SH-SY5Y (cell line): ENCODE measurements at regions not wholly inside any gene's neighbourhood (a gene's known extent, or its start where the extent isn't known, plus 50 kb on each side); places are given as distances from the start of the nearest gene placed in this dataset.

Source experiments
- GATA2 ChIP-seq: IDR thresholded peaks from 2 replicates; pipeline ENCODE4 v1.6.1; 2011; ENCODE audit warnings: mild to moderate bottlenecking, low read depth, low read length
- GATA3 ChIP-seq: IDR thresholded peaks from 2 replicates; pipeline ENCODE4 v1.6.1; 2011; ENCODE audit warnings: low read depth, mild to moderate bottlenecking, low read length, moderate library complexity

DNA sequence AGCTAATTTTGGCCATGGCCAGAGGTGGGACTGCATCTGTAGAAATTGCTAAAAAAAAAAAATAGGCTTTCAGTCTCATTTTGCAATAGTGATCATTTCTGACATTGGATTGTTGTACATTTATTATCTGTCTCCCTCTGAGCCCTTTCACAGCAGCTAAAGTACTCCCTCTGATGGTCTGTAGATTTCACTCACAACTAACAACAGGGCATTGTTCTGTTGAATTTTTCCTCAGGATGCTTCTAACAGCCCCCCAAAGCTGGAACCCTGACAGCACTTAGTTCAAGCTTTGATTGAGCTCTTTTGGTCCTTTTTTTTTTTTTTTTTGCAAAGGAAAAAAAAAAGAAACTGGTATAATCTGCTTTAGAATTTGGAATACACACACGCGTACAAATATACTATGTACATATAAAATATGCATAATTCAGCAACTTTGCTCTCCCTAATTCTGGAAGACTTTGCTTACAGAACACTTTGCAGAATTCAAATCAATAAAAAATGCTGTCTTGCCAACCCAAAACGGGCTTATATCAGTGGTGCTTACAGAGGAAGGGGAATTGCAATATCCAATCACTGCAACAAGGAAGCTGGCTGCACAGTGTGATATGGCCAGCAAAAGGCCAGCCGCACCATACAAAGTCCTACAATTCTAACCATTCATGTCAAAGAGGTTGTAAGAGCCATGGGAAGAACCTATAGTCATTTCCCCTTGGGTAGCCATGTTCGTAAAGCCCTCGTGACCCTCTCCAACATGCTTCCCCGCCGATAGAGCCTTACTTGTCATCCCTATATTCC lies 406.4 kb downstream of the SMARCA1 start:
- TF ChIP-seq GATA2 (no peak), GATA3 (no peak)

DNA sequence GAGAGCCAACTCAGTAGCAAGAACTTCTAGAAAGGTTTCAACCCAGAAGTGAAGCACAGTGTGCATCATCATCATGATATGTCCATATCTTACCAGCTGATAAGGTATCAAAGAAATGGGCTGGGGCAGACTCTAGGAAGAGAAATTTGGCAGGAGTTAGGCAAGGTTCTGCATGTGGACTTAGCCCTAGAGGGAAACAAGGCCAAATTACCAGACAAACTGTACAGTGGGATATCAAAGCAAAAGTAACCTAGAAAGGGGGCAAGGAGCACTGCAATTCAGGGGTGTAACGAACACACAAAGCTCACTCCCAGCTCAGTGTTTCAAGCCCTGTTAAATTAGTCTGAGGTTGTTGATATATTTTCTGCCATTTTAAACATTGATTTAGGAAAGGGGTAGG lies 407.4 kb downstream of the SMARCA1 start:
- no peak for TF ChIP-seq GATA2

DNA sequence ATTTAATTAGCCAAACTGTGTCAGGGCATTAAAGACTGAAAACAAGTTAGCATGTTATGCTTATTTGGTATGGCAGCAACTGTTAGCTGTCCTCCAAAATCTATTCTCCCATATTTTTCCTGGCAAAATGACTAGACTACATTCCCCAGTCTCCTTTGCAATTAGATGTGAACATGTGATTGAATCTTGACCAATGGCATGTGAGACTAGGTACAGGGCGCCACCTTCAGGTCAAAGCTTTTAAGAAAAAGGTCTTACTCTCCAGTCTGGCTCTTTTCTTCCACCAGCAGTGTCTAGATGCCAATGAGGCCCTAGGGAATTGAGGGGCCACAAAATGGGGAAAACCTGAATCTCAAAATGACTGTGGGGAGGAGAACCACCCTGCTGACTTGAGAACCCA lies 408.2 kb downstream of the SMARCA1 start:
- TF ChIP-seq GATA2: no peak
- no peak for TF ChIP-seq GATA3

DNA sequence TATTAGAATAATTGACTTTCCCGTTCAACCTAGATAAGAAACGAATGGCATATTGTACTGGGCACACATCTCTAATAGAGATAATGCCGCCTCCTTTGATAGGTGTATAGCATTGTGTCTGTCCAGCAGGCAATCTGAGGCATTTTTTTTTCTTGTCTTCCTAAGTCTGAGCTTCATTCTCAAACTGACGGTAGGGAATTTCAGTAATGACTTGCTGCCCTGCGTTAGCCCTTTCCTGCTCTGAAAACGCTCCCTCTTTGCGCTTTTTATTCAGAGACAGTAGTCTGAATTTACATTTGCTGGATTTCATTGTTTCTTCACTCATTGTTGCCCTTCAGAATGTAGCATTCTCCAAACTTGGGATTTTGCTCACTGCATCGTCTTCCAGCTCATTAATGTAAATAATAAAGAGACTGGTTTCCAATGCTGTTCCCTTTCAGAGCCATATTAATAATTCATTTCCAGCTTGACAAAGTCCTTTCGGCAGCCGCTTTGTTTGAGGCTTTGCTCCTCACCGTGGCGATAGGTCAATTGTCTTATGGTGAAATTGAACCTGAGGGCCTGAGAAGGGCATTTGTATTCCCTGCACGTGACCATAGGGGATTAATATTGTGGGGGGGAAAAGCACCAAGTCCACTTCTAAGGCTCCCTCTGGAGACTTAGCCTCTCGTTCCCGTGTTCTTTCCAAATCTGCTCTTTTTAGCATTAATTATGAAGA lies 412.1 kb downstream of the SMARCA1 start:
- no peak for TF ChIP-seq GATA3
- TF ChIP-seq GATA2: no peak

DNA sequence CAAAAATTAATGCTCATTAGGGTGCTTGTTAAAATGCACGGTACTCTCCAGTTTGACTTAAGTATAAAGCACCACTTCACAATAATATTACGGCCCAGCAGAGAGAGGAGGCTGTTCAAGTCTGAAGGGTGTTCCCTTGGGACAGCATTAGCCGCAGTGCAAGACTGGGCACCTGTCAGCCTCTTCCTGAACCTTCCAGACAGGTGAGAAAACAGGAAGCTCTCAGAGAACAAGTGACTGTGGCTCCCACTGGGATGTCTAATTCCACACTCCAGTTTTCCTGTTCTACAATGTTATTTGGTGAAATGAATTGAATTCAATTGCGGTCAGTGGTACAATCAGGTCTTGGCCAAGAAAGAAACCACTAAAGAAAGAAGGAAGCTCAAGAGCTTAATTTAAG lies 414.4 kb downstream of the SMARCA1 start:
- TF ChIP-seq GATA2: no peak

DNA sequence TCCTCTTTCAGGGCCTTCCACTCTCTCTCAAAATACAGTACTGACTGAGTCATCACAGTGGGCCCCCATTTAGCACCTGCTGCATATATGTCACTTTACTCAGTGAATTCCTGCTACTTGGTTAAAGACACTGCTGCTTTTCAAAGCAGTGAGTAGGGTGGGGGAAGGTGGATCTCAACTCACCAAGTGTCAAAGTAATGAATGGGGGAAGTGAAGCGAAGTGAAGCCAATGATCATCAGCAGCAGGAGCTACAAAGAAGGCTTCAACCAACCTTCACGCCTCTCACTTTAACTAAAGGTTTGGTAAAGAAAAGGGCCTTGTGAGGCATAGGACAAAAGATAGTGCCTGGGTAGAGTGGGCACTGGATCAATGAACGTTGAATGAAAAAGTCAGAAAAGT lies 424.1 kb downstream of the SMARCA1 start:
- TF ChIP-seq GATA2: no peak
- no peak for TF ChIP-seq GATA3

DNA sequence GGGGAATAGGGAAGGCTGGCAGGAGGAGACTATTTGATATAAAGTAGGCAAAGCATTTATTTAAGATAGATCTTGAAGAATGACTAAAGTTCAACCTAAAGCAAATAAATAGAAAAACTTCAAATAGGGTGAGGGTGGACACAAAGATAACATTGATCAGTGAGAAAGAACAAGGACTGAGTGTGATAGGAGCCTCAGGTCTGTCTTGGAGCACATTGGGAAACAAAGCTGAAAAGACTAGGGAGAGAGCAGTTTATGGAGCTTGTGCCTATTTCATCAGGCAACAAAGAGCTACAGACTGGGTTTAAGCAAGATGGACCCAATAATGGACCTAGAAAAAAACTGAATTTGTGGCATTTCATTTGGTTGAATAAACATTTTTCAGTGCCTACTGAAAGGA lies 425.6 kb downstream of the SMARCA1 start:
- TF ChIP-seq GATA2 (no peak), GATA3 (no peak)

DNA sequence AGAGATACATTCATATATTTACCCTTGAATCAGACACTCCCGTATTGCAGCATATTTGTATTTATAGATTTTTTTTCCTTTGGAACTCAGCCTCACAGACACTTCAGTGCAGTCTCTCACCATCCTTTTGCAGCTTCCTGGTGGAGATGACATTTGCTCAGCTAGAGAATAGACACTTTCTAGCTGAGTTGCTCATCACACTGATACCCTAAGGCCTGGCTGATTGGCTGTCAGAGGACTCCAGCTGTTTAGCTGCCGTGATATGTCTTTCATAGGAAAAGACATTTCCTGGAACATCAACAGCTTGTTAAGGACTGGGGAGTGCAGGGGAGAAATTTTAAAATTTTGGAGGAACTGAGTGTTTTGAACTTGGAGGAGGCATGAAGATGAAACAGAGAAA lies 429.6 kb downstream of the SMARCA1 start:
- TF ChIP-seq GATA2: no peak
- no peak for TF ChIP-seq GATA3

DNA sequence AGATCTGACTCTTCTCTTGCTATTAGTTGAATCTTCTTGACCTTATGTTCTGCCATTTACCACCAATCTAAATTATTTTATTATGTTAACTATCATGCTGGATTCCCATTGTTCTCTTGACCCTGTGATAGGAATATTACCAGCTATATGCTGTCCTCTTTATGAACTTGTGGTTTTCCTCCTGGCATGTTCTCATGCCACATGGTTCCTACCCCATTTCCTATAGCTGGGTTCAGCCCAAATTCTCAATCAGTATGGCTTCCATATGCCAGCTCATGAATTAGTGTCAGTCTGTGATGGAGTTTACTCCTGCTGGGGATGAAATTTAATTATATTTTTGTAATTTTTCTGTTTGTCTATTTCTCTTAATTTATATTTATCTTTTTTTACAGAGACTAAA lies 430.5 kb downstream of the SMARCA1 start:
- no peak for TF ChIP-seq GATA3
- no peak for TF ChIP-seq GATA2

DNA sequence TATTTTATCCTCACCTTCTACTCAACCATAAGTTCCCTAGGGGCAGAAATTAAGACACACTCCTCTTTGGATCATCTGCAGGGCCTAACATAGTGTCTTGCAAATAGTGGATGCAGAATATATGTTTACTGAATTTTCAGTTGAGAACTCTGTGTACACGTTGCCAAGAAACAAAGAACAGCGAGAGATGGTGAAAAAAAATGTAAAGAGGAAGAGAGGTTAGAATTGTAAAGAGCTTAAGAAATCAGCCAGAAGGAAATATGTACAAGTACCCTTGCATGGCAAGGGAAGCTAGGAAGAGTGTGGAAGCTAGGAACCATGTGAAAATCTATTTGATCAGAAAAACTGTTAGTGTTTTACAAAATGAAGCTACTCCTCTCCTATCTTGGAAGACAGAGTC lies 431.0 kb downstream of the SMARCA1 start:
- TF ChIP-seq GATA3 (no peak), GATA2 (no peak)

DNA sequence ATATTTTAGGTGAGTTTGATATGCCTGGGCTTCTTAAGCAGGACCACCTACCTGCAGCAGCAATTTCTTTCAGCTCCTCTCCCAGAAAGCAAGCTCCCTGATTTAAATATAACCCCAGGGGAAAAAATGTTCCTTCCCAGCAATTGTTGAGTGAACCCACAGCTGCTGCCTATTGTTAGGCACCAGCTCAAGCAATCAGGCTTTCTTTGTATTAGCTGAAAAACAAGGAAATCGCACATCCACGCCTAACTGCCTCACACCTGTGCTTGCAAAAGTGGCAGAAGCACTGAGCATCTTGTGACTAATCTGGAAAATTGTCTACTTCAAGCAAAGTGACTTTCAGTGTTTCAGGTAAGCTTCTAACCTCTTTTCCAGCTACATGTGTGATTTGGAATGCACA lies 432.2 kb downstream of the SMARCA1 start:
- TF ChIP-seq GATA2: no peak
- no peak for TF ChIP-seq GATA3

DNA sequence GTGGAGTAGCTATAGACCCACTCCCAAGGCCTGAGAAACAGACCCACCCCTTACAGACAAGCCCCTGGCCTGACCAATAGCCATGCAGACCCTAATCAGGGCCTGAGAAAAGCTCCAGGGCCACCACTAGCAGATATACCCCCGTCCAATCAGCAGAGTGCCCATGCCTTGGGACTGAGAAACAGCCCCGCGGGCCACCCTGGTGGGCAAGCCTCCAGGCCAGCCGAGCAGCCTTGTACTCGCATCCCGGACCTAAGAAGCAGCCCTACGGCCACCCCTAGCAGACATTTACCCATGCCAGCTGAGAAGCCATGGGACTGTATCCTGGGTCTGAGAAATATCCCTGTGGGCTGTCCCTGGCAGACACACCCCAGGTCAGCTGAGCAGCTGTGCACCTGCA lies 436.5 kb downstream of the SMARCA1 start:
- no peak for TF ChIP-seq GATA2
- no peak for TF ChIP-seq GATA3

DNA sequence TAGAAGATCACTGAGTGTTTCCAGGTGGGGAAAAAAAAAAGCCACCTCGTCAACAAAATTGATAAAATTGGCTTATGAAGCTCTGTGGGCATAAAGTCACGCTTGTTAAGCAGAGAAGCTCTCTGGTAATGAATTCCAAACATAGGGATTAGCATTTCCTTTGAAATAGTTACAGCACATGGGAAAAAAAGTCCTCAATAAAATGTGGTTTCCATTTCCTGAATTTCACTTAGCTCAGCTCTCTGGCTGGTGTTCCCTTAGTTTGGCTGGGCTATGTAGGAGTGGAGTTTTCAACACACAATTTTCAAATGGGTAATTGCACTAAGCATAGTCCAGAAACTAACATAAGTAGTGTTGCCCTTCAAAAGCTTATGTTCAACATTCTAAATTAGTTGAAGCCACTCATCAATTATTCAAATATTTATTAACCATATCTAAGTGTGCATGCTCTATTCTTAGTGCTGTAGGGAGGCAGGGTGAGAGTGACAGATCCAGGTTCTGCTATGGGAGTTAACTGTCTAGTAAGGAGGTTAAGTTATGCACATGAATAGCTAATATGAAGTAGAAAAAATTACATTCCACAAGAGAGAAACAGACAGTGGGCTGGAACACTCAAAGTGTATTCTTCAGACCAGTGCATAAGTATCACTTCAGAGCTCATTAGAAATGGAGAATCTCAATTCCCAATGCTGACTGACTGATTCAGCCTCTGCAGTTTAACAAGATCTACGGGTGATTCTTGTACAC lies 445.7 kb downstream of the SMARCA1 start:
- TF ChIP-seq GATA2 (no peak), GATA3 (no peak)

DNA sequence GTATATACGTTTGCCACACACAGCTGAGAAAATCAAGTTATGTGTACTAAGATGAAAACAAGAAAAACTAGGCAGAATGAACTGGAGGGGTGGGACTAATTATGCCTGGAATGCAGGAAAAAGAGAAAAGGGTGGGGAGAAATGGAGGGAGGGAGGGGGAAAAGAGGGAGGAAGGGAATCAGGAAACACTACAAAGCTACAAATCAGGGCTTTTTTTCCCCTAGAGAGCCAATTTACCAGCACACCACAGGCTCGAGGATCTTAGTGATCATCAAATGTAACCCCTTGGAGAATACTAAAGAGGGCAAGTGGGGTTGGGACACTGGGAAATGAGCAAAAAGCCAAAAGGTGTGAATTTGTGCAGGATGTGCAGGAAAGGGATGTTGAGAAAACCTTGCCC lies 451.9 kb downstream of the SMARCA1 start:
- no peak for TF ChIP-seq GATA2
- no peak for TF ChIP-seq GATA3

DNA sequence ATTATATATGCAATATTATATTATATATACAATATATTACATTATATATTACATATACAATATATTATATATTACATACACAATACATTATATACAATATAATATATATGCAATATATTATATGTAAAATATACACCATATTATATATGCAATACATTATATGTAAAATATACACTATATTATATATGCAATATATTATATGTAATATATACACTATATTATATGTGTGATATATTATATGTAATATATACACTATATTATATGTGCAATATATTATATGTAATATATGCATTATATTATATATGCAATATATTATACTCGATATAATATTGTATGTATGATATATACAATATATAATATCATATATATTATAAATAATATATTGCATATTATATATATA lies 457.4 kb downstream of the SMARCA1 start:
- TF ChIP-seq GATA2: no peak
- no peak for TF ChIP-seq GATA3

DNA sequence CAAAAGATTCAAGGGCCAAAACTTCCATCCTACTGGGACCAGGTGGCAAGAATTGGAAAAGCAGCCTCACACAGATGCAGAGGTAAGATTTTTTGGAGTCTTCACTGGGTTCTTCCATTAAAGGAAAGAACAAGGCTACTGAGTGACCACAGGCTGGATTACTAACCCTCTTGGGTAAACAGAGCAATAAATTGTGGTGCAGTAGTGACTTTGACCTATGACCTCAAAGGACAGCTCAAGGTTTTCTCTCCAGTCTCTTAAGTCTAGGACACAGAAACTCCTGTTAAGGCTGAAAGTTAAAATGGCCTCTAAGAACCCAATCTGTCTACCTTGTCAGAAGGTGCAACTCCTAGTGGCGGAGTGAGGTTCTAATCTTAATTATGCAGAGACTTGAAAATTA lies 464.9 kb downstream of the SMARCA1 start:
- TF ChIP-seq GATA3 (no peak), GATA2 (no peak)
